CD4-positive, alpha-beta T cell (primary cell): ENCODE measurements at regions not wholly inside any gene's neighbourhood (a gene's known extent, or its start where the extent isn't known, plus 50 kb on each side); places are given as distances from the start of the nearest gene placed in this dataset.

Source experiments
- ATAC-seq: fragments of 200-7000 bp; cut with Tn5 transposase; one replicate; pipeline ENCODE4 v1.10.0; 2022; ENCODE audit warnings: mild to moderate bottlenecking; ENCODE audit not compliant: poor library complexity
- CTCF ChIA-PET: fragments of 350-600 bp; sonication (Branson Sonifier 250); formaldehyde crosslinking; loops from one replicate; lab custom pipeline; 2021; ENCODE audit warnings: antibody characterized with exemption, inconsistent platforms; lab: Charles Lee
- POLR2A ChIA-PET: fragments of 350-600 bp; sonication (Branson Sonifier 250); formaldehyde crosslinking; loops from one replicate; lab custom pipeline; 2021; ENCODE audit warnings: antibody characterized with exemption, inconsistent platforms; lab: Charles Lee
- DNase-seq, 14 experiments: peaks; one replicate each; pipeline ENCODE4 v3.0.0-alpha.2; 2013 to 2020; ENCODE audit warnings: mixed read lengths in 2 of 14
- H3K27ac ChIP-seq, 2 donors: one replicate each; pipeline versions ENCODE4 v1.5.1 to v1.7.0; 2013; ENCODE audit warnings: low read length in 2 of 2, low read depth in 1 of 2, mild to moderate bottlenecking in 1 of 2
- H3K27me3 ChIP-seq, 2 experiments: 1 replicate in 1 of 2; 2 replicates in 1 of 2; pipeline versions ENCODE4 v1.6.1 to v1.7.0; 2013; ENCODE audit warnings: low read length in 2 of 2, control low read depth in 1 of 2, mild to moderate bottlenecking in 1 of 2, moderate library complexity in 1 of 2; ENCODE audit not compliant: insufficient read depth in 2 of 2, control insufficient read depth in 1 of 2
- H3K36me3 ChIP-seq: one replicate; pipeline ENCODE4 v1.6.1; 2013; ENCODE audit warnings: low read length, control low read depth; ENCODE audit not compliant: insufficient read depth
- H3K4me1 ChIP-seq: one replicate; pipeline ENCODE4 v1.6.1; 2013; ENCODE audit warnings: low read length, control low read depth; ENCODE audit not compliant: insufficient read depth
- H3K4me3 ChIP-seq: one replicate; pipeline ENCODE4 v1.5.1; 2013; ENCODE audit warnings: mild to moderate bottlenecking, low read length, moderate library complexity
- H3K9me3 ChIP-seq, 2 experiments: 1 replicate in 1 of 2; 2 replicates in 1 of 2; pipeline versions ENCODE4 v1.6.1 to v1.7.0; 2013; ENCODE audit warnings: low read length in 2 of 2, mild to moderate bottlenecking in 2 of 2, control low read depth in 1 of 2, moderate library complexity in 1 of 2; ENCODE audit not compliant: control insufficient read depth in 1 of 2, insufficient read depth in 1 of 2
- H3K27ac Mint-ChIP-seq: one replicate; pipeline ENCODE4 v1.8.0; 2020; ENCODE audit warnings: mixed read lengths
- H3K27me3 Mint-ChIP-seq: one replicate; pipeline ENCODE4 v1.8.0; 2021; ENCODE audit warnings: mixed read lengths
- H3K36me3 Mint-ChIP-seq: one replicate; pipeline ENCODE4 v1.8.0; 2021; ENCODE audit warnings: low read depth, mixed read lengths
- H3K4me1 Mint-ChIP-seq: one replicate; pipeline ENCODE4 v1.8.0; 2021; ENCODE audit warnings: low read depth, mixed read lengths
- H3K4me3 Mint-ChIP-seq: one replicate; pipeline ENCODE4 v1.8.0; 2020; ENCODE audit warnings: mild to moderate bottlenecking, mixed read lengths
- H3K9me3 Mint-ChIP-seq: one replicate; pipeline ENCODE4 v1.8.0; 2020; ENCODE audit warnings: mixed read lengths
- CTCF ChIP-seq: fragments of 200-600 bp; IDR thresholded peaks from one replicate; pipeline ENCODE4 v1.8.0; 2022; ENCODE audit warnings: antibody characterized with exemption, mild to moderate bottlenecking
- intact Hi-C, 2 experiments: fragments of 100-400 bp; cut with DNase I in 1 of 2; cut with micrococcal nuclease in 1 of 2; formaldehyde crosslinking; loops; one replicate each; pipeline versions ENCODE4 v1.15.1 to v1.9.0; 2023 to 2025; cut with DNase I, micrococcal nuclease

GRCh38 chr15:98286831-98287230 lies 326.3 kb downstream of the ARRDC4 start:
- Histone ChIP-seq H3K4me3 (no peak overlapping the region), H3K27me3 (peaks cover 4 to 7% of the 10 kb centered on the region in 2 experiments), H3K27ac (no peak overlapping the region), H3K36me3 (no peaks in the 10 kb centered on the region), H3K4me1 (no peaks in the 10 kb centered on the region), H3K9me3 (peaks cover 0 to 13% of the 10 kb centered on the region in 2 experiments)
- CTCF ChIA-PET = no interaction called here
- no peak for TF ChIP-seq CTCF
- intact Hi-C loops = no loop called here
- DNase-seq (no peak), ATAC-seq (no peak)
- POLR2A ChIA-PET = no interaction called here
- Mint-ChIP-seq H3K4me1 (no peaks in the 10 kb centered on the region), H3K36me3 (no peaks in the 10 kb centered on the region), H3K27ac (no peak overlapping the region), H3K27me3 (peaks cover 60% of the 10 kb centered on the region), H3K4me3 (no peak overlapping the region), H3K9me3 (no peaks in the 10 kb centered on the region)

GRCh38 chr15:98288091-98288590 lies 327.6 kb downstream of the ARRDC4 start:
- Mint-ChIP-seq H3K9me3 (no peaks in the 10 kb centered on the region), H3K27ac (no peak overlapping the region), H3K4me1 (no peaks in the 10 kb centered on the region), H3K4me3 (no peak overlapping the region), H3K36me3 (no peaks in the 10 kb centered on the region), H3K27me3 (peaks cover 57% of the 10 kb centered on the region)
- H3K4me1 ChIP-seq = peaks cover 5% of the 10 kb centered on the region
- H3K27me3 ChIP-seq = peaks cover 9 to 15% of the 10 kb centered on the region in 2 experiments
- ChIA-PET POLR2A (no interaction called here), CTCF (no interaction called here)
- no peaks in the 10 kb centered on the region for H3K36me3 ChIP-seq
- H3K9me3 ChIP-seq = peaks cover 0 to 17% of the 10 kb centered on the region in 2 experiments
- DNase-seq = no peak
- no peak overlapping the region for H3K27ac ChIP-seq
- no peak overlapping the region for H3K4me3 ChIP-seq
- ATAC-seq = no peak
- no peak for TF ChIP-seq CTCF
- intact Hi-C loops = no loop called here

GRCh38 chr15:98289747-98290146 lies 329.2 kb downstream of the ARRDC4 start:
- H3K4me3 ChIP-seq = no peak overlapping the region
- TF ChIP-seq CTCF = no peak
- H3K27me3 ChIP-seq = peaks cover 10 to 15% of the 10 kb centered on the region in 2 experiments
- Mint-ChIP-seq H3K36me3 (no peaks in the 10 kb centered on the region), H3K4me3 (no peak overlapping the region), H3K4me1 (no peaks in the 10 kb centered on the region), H3K9me3 (no peaks in the 10 kb centered on the region), H3K27ac (no peak overlapping the region), H3K27me3 (peaks cover 58% of the 10 kb centered on the region)
- ATAC-seq (no peak), DNase-seq (no peak)
- ChIA-PET POLR2A (no interaction called here), CTCF (no interaction called here)
- intact Hi-C loops = loop anchor here in 1 of 2 experiments (10.0 kb wide), 1 partner anchor 385 kb away; no protein-coding TSS in a partner anchor
- H3K36me3 ChIP-seq = no peaks in the 10 kb centered on the region
- peaks cover 0 to 17% of the 10 kb centered on the region in 2 experiments for H3K9me3 ChIP-seq
- H3K4me1 ChIP-seq = peaks cover 5% of the 10 kb centered on the region
- H3K27ac ChIP-seq = no peak overlapping the region
